H1 (cell line): ENCODE measurements at regions not wholly inside any gene's neighbourhood (a gene's known extent, or its start where the extent isn't known, plus 50 kb on each side); places are given as distances from the start of the nearest gene placed in this dataset.

Experiments used
- CTCF ChIA-PET: fragments of 300-600 bp; sonication (Branson Sonifier 250); formaldehyde crosslinking; loops from one replicate; lab custom pipeline; 2021; ENCODE audit not compliant: partially characterized antibody; lab: Charles Lee
- POLR2A ChIA-PET: fragments of 300-600 bp; sonication (Branson Sonifier 250); formaldehyde crosslinking; loops from one replicate; lab custom pipeline; 2021; ENCODE audit warnings: inconsistent platforms; ENCODE audit not compliant: partially characterized antibody; lab: Charles Lee
- DNase-seq, 2 experiments: peaks; one replicate each; pipeline versions ENCODE4 v3.0.0 to v3.0.0-alpha.2; 2010 to 2022; ENCODE audit warnings: low spot score in 2 of 2, low read depth in 1 of 2, mixed read lengths in 1 of 2
- FAIRE-seq: peaks from 2 replicates; lab custom pipeline; 2011; peaks lifted over from hg19 to GRCh38; lab: Jason Lieb, UNC
- H2AFZ ChIP-seq: 2 replicates; pipeline ENCODE4 v1.8.1; 2012; ENCODE audit warnings: low read length, inconsistent platforms
- H2AK5ac ChIP-seq: 2 replicates; pipeline ENCODE4 v1.6.1; 2013; ENCODE audit warnings: low read depth, low read length
- H2BK120ac ChIP-seq: replicated peaks from 2 replicates; pipeline ENCODE3; 2013; ENCODE audit warnings: low read depth, low read length, inconsistent platforms
- H2BK12ac ChIP-seq: 2 replicates; pipeline ENCODE4 v1.6.1; 2013; ENCODE audit warnings: low read depth, low read length
- H2BK15ac ChIP-seq: 2 replicates; pipeline ENCODE4 v1.6.1; 2013; ENCODE audit warnings: low read length
- H2BK20ac ChIP-seq: 2 replicates; pipeline ENCODE4 v1.6.1; 2013; ENCODE audit warnings: low read length
- H2BK5ac ChIP-seq: 2 replicates; pipeline ENCODE4 v1.6.1; 2013; ENCODE audit warnings: low read depth, low read length
- H3K14ac ChIP-seq: 2 replicates; pipeline ENCODE4 v1.6.1; 2013; ENCODE audit warnings: inconsistent platforms; ENCODE audit not compliant: insufficient read length
- H3K18ac ChIP-seq: 2 replicates; pipeline ENCODE4 v1.6.1; 2013; ENCODE audit warnings: low read length; ENCODE audit errors: extremely low read depth
- H3K23ac ChIP-seq: 2 replicates; pipeline ENCODE4 v1.6.1; 2013; ENCODE audit warnings: inconsistent platforms; ENCODE audit not compliant: insufficient read length
- H3K23me2 ChIP-seq: 2 replicates; pipeline ENCODE4 v1.6.1; 2013; ENCODE audit warnings: low read depth, low read length
- H3K27ac ChIP-seq: 2 replicates; pipeline ENCODE4 v1.6.1; 2011; ENCODE audit warnings: low read depth, low read length, inconsistent platforms
- H3K27me3 ChIP-seq, 4 experiments: replicated peaks in 1 of 4; 1 replicate in 1 of 4; 2 replicates in 3 of 4; pipeline versions ENCODE4 v1.6.1 to v1.8.1; 2011 to 2013; ENCODE audit warnings: low read length in 3 of 4, mild to moderate bottlenecking in 3 of 4, inconsistent platforms in 2 of 4, mixed read lengths in 2 of 4, moderate library complexity in 1 of 4; ENCODE audit not compliant: control insufficient read depth in 3 of 4, insufficient read depth in 3 of 4; ENCODE audit errors: extremely low read depth in 1 of 4
- H3K36me3 ChIP-seq, 4 experiments: 2 replicates each; pipeline versions ENCODE4 v1.6.1 to v1.8.1; 2011 to 2013; ENCODE audit warnings: mild to moderate bottlenecking in 4 of 4, low read length in 3 of 4, moderate library complexity in 2 of 4, control low read depth in 1 of 4, inconsistent platforms in 1 of 4; ENCODE audit not compliant: insufficient read depth in 4 of 4, control insufficient read depth in 2 of 4
- H3K4ac ChIP-seq: replicated peaks from 2 replicates; pipeline ENCODE3; 2013; ENCODE audit warnings: low read length, low read depth, mixed read lengths, inconsistent platforms; ENCODE audit not compliant: insufficient read length
- H3K4me1 ChIP-seq, 4 experiments: replicated peaks in 1 of 4; 1 replicate in 1 of 4; 2 replicates in 3 of 4; pipeline versions ENCODE4 v1.6.1 to v1.8.1; 2011 to 2013; ENCODE audit warnings: low read length in 3 of 4, inconsistent platforms in 2 of 4, mixed read lengths in 1 of 4; ENCODE audit not compliant: insufficient read depth in 4 of 4, control insufficient read depth in 3 of 4
- H3K4me2 ChIP-seq, 2 experiments: 2 replicates each; pipeline versions ENCODE4 v1.6.1 to v1.8.1; 2011 to 2013; ENCODE audit warnings: low read depth in 2 of 2, low read length in 2 of 2, control low read depth in 1 of 2, inconsistent platforms in 1 of 2, mild to moderate bottlenecking in 1 of 2; ENCODE audit not compliant: insufficient read depth in 1 of 2
- H3K4me3 ChIP-seq, 4 experiments: fragments of 200-600, 300-600 bp in 1 of 4; sonication (generic), shearing (Covaris generic), sonication (Bioruptor Twin) in 1 of 4; 2 replicates each; pipeline versions ENCODE4 v1.5.1 to v1.8.1; 2011 to 2016; ENCODE audit warnings: low read length in 4 of 4, low read depth in 3 of 4, control low read depth in 2 of 4, inconsistent platforms in 2 of 4, mild to moderate bottlenecking in 2 of 4, mixed read lengths in 1 of 4, moderate library complexity in 1 of 4; ENCODE audit not compliant: insufficient read depth in 2 of 4; ENCODE audit errors: extremely low read depth in 1 of 4
- H3K56ac ChIP-seq: replicated peaks from 2 replicates; pipeline ENCODE3; 2013; ENCODE audit warnings: low read depth, mild to moderate bottlenecking, mixed read lengths, low read length, inconsistent platforms; ENCODE audit not compliant: insufficient read length
- H3K79me1 ChIP-seq: 2 replicates; pipeline ENCODE4 v1.6.1; 2013; ENCODE audit warnings: low read depth, low read length, control low read depth
- H3K79me2 ChIP-seq, 2 experiments: 2 replicates each; pipeline versions ENCODE4 v1.6.1 to v1.8.1; 2012 to 2013; ENCODE audit warnings: low read length in 2 of 2, mild to moderate bottlenecking in 2 of 2, inconsistent platforms in 1 of 2; ENCODE audit not compliant: insufficient read depth in 2 of 2, control insufficient read depth in 1 of 2
- H3K9ac ChIP-seq, 4 experiments: replicated peaks in 1 of 4; 1 replicate in 1 of 4; 2 replicates in 3 of 4; pipeline versions ENCODE4 v1.6.1 to v1.8.1; 2011 to 2013; ENCODE audit warnings: low read depth in 3 of 4, low read length in 3 of 4, control low read depth in 2 of 4, mild to moderate bottlenecking in 2 of 4, moderate library complexity in 2 of 4, inconsistent platforms in 1 of 4; ENCODE audit errors: extremely low read depth in 1 of 4
- H3K9me3 ChIP-seq, 2 experiments: 2 replicates each; pipeline versions ENCODE4 v1.6.1 to v1.8.1; 2012 to 2013; ENCODE audit warnings: mild to moderate bottlenecking in 2 of 2, moderate library complexity in 2 of 2, control low read depth in 1 of 2, inconsistent platforms in 1 of 2, low read depth in 1 of 2, low read length in 1 of 2, mixed read lengths in 1 of 2; ENCODE audit not compliant: insufficient read depth in 2 of 2
- H4K20me1 ChIP-seq, 2 experiments: replicated peaks in 1 of 2; 2 replicates each; pipeline versions ENCODE3 to v1.8.1; 2011 to 2013; ENCODE audit warnings: inconsistent platforms in 2 of 2, low read length in 2 of 2, mild to moderate bottlenecking in 1 of 2; ENCODE audit not compliant: insufficient read depth in 2 of 2, control insufficient read depth in 1 of 2
- H4K5ac ChIP-seq: 2 replicates; pipeline ENCODE4 v1.6.1; 2013; ENCODE audit warnings: low read length, low read depth, mixed read lengths, inconsistent platforms; ENCODE audit not compliant: insufficient read length
- H4K8ac ChIP-seq: 2 replicates; pipeline ENCODE4 v1.8.0; 2013; ENCODE audit warnings: mild to moderate bottlenecking, moderate library complexity, low read length, inconsistent platforms; ENCODE audit not compliant: insufficient read depth; ENCODE audit errors: extremely low read depth
- H4K91ac ChIP-seq: replicated peaks from 2 replicates; pipeline ENCODE3; 2013; ENCODE audit warnings: low read length, mixed read lengths, inconsistent platforms; ENCODE audit not compliant: insufficient read length
- CREB1 ChIP-seq: IDR thresholded peaks from 2 replicates; pipeline ENCODE4 v1.6.1; 2012; ENCODE audit warnings: inconsistent platforms
- RAD21 ChIP-seq, 2 experiments: IDR thresholded peaks in 1 of 2; conservative IDR thresholded peaks in 1 of 2; 2 replicates each; pipeline ENCODE4 v1.6.1; 2011; ENCODE audit warnings: low read depth in 2 of 2, low read length in 2 of 2, improper control_type of control experiment in 1 of 2, inconsistent platforms in 1 of 2, mild to moderate bottlenecking in 1 of 2, moderate library complexity in 1 of 2
- RBBP5 ChIP-seq: IDR thresholded peaks from 2 replicates; pipeline ENCODE4 v1.7.1; 2012; ENCODE audit warnings: low read depth, mild to moderate bottlenecking, inconsistent platforms, low read length, moderate library complexity, borderline replicate concordance
- RFX5 ChIP-seq: IDR thresholded peaks from 2 replicates; pipeline ENCODE4 v1.6.1; 2011; ENCODE audit warnings: low read depth, low read length, improper control_type of control experiment, borderline replicate concordance
- SIRT6 ChIP-seq: IDR thresholded peaks from one replicate; pipeline ENCODE4 v1.7.1; 2012; ENCODE audit warnings: low read length, inconsistent platforms
- SRF ChIP-seq: IDR thresholded peaks from 2 replicates; pipeline ENCODE4 v1.6.1; 2011; ENCODE audit warnings: mild to moderate bottlenecking, low read depth, low read length, moderate library complexity
- TAF1 ChIP-seq: IDR thresholded peaks from 2 replicates; pipeline ENCODE4 v1.6.1; 2011; ENCODE audit warnings: mild to moderate bottlenecking, low read depth, low read length
- YY1 ChIP-seq: IDR thresholded peaks from 2 replicates; pipeline ENCODE4 v1.6.1; 2011; ENCODE audit warnings: low read depth, mild to moderate bottlenecking, low read length
- WGBS, 2 experiments: shearing (Covaris generic) in 1 of 2; methylation state at CpG; one replicate each; pipeline versions ENCODE4 v1.1.6 to v1.1.7; 2013 to 2015; ENCODE audit warnings: low lambda C conversion rate in 2 of 2, mixed read lengths in 2 of 2, inconsistent platforms in 1 of 2, low coverage in 1 of 2, missing lambda C conversion rate in 1 of 2; ENCODE audit not compliant: insufficient replicate concordance in 2 of 2, insufficient coverage in 1 of 2, insufficient read length in 1 of 2; ENCODE audit errors: extremely low coverage in 1 of 2, missing lambda C conversion rate in 1 of 2; 5-methylcytosine and 5-hydroxymethylcytosine counted together
- TF ChIP-seq, protein P1 (sequence below), 3 experiments: IDR thresholded peaks; 1 replicate in 2 of 3; 2 replicates in 1 of 3; pipeline versions ENCODE4 v1.5.1 to v1.6.1; 2011; ENCODE audit warnings: low read length in 3 of 3, mild to moderate bottlenecking in 3 of 3, inconsistent platforms in 2 of 3, low read depth in 1 of 3, moderate library complexity in 1 of 3; ENCODE audit not compliant: insufficient read depth in 1 of 3; ENCODE audit errors: control extremely low read depth in 1 of 3
- TF ChIP-seq, protein P2 (sequence below): IDR thresholded peaks from 2 replicates; pipeline ENCODE4 v1.6.1; 2012; ENCODE audit warnings: low read length, inconsistent platforms

DNA sequence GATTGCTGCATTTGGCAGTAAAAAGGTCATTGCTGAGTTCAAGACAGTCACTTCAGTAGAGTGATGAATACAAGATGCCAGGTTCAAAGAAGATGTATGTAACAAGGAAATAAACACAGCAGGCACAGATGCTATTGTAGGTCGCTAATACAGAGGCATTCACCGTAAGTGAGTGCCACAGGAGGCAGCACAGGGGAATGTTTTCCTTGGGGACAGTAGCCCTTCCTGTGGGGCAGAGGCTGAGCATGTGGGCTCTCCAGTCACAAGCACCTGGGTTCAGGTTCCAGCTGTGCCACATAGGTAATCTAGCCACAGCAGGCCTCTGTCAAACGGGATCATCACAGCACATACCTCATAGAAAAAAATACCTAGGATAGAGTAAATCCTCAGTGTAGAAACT is 86.3 kb downstream of the RSL24D1 start:
- no peak overlapping the region for H4K91ac ChIP-seq
- H2BK5ac ChIP-seq: no peak overlapping the region
- ChIA-PET POLR2A (no interaction called here), CTCF (interaction anchor here (0.7 to 3.2 kb wide), 5 partner anchors 8 to 147 kb away, joined by 3 to 12 read pairs (median 5); no protein-coding TSS in a partner anchor)
- H3K36me3 ChIP-seq: no peaks in the 10 kb centered on the region
- no peak overlapping the region for H2BK12ac ChIP-seq
- H4K20me1 ChIP-seq: no peaks in the 10 kb centered on the region
- no peak for FAIRE-seq
- no peak overlapping the region for H3K23ac ChIP-seq
- no peak overlapping the region for H2AFZ ChIP-seq
- H3K27me3 ChIP-seq: no peaks in the 10 kb centered on the region
- H3K4me3 ChIP-seq: no peak overlapping the region
- no peak overlapping the region for H3K4me2 ChIP-seq
- no peaks in the 10 kb centered on the region for H3K23me2 ChIP-seq
- H2BK120ac ChIP-seq: no peak overlapping the region
- no peak overlapping the region for H3K56ac ChIP-seq
- TF ChIP-seq SIRT6 (no peak), RFX5 (no peak), RAD21 (IDR thresholded peaks at IDR 0.05 in 1 of 2, conservative IDR thresholded peaks at IDR 0.05 in 1 of 2; ENCODE audit: low read depth in 2 of 2, low read length in 2 of 2) (peak in 1 of 2 experiments; percentile 25; a peak in 2 of 4 replicates), TAF1 (no peak), RBBP5 (no peak), CREB1 (no peak), YY1 (no peak), SRF (no peak)
- TF ChIP-seq, protein P1, sequence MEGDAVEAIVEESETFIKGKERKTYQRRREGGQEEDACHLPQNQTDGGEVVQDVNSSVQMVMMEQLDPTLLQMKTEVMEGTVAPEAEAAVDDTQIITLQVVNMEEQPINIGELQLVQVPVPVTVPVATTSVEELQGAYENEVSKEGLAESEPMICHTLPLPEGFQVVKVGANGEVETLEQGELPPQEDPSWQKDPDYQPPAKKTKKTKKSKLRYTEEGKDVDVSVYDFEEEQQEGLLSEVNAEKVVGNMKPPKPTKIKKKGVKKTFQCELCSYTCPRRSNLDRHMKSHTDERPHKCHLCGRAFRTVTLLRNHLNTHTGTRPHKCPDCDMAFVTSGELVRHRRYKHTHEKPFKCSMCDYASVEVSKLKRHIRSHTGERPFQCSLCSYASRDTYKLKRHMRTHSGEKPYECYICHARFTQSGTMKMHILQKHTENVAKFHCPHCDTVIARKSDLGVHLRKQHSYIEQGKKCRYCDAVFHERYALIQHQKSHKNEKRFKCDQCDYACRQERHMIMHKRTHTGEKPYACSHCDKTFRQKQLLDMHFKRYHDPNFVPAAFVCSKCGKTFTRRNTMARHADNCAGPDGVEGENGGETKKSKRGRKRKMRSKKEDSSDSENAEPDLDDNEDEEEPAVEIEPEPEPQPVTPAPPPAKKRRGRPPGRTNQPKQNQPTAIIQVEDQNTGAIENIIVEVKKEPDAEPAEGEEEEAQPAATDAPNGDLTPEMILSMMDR (IDR thresholded peaks at IDR 0.05; ENCODE audit: control extremely low read depth in 1 of 3, insufficient read depth in 1 of 3, low read depth in 1 of 3, low read length in 3 of 3): peak in 2 of 3 experiments; percentile 12 to 30; a peak in 1 of 4 replicates
- TF ChIP-seq, protein P2, sequence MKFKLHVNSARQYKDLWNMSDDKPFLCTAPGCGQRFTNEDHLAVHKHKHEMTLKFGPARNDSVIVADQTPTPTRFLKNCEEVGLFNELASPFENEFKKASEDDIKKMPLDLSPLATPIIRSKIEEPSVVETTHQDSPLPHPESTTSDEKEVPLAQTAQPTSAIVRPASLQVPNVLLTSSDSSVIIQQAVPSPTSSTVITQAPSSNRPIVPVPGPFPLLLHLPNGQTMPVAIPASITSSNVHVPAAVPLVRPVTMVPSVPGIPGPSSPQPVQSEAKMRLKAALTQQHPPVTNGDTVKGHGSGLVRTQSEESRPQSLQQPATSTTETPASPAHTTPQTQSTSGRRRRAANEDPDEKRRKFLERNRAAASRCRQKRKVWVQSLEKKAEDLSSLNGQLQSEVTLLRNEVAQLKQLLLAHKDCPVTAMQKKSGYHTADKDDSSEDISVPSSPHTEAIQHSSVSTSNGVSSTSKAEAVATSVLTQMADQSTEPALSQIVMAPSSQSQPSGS: no peak
- TF ChIP-seq, all 59 proteins: peak for 2
- no peak overlapping the region for H4K5ac ChIP-seq
- H3K4ac ChIP-seq: no peak overlapping the region
- no peak overlapping the region for H2AK5ac ChIP-seq
- 30% methylated on average over 3 of the region's 3 CpGs; no CpG with 5 or more reads in 1 of the 2 experiments for WGBS, 2 experiments
- H2BK20ac ChIP-seq: no peak overlapping the region
- no peak overlapping the region for H3K14ac ChIP-seq
- no peak for DNase-seq
- peaks cover 6 to 13% of the 10 kb centered on the region in 2 experiments; a peak in 2 of 4 replicates for H3K9me3 ChIP-seq
- no peak overlapping the region for H3K18ac ChIP-seq
- H3K9ac ChIP-seq: no peak overlapping the region
- no peak overlapping the region for H4K8ac ChIP-seq
- H2BK15ac ChIP-seq: no peak overlapping the region
- H3K27ac ChIP-seq: no peak overlapping the region
- H3K79me1 ChIP-seq: no peaks in the 10 kb centered on the region
- H3K4me1 ChIP-seq: no peaks in the 10 kb centered on the region
- H3K79me2 ChIP-seq: no peaks in the 10 kb centered on the region
